ENCODE measurements at regions not wholly inside any gene's neighbourhood (a gene's known extent, or its start where the extent isn't known, plus 50 kb on each side); places are given as distances from the start of the nearest gene placed in this dataset.
"Not testable (repeated sequence)": the region's sequence is repeated elsewhere in the genome, so short reads cannot be mapped to it uniquely, and the experiment has no call there.

DNA sequence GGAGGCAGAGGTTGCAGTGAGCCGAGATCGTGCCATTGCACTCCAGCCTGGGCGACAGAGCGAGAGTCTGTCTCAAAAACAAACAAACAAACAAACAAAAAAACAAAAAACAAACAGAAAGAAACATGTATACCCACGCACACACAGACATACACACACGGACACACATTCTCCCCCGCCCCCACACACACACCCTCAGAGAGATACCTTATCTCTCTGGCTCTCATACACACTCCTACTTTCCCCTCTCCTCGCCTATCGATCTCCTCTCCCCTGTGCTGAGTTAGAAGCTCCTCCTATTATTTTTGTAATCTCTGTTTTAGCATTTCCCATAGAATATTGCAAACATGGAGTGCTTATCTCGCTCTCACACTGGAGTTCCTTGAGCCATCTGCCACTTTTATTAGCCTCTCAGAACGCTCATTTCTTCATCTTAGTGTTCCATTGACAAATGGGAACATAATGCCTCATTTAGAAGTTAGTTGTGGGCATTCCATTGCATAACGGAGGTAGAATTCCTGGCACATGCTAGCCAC is 144.2 kb upstream of the CITED2 start (continued):
- TF ChIP-seq RBM22 (IDR thresholded peaks at IDR 0.05; ENCODE audit: low read depth, low read length, poor library complexity, severe bottlenecking): no peak
- no peak; the same call in 1 of the 2 replicates for TF ChIP-seq DNMT1 (IDR thresholded peaks at IDR 0.05)
- peak; percentile 87 for TF ChIP-seq SOX6 (IDR thresholded peaks at IDR 0.05)
- TF ChIP-seq RNF2 (IDR thresholded peaks at IDR 0.05): peak; percentile 62; the same call in 1 of the 2 replicates
- no peak for TF ChIP-seq PTTG1 (tag; IDR thresholded peaks at IDR 0.05; ENCODE audit: low read depth)
- peak; percentile 91 to 95 for TF ChIP-seq TRIM24 (IDR thresholded peaks at IDR 0.05)
- no peak for TF ChIP-seq KLF1 (tag; IDR thresholded peaks at IDR 0.05)

DNA sequence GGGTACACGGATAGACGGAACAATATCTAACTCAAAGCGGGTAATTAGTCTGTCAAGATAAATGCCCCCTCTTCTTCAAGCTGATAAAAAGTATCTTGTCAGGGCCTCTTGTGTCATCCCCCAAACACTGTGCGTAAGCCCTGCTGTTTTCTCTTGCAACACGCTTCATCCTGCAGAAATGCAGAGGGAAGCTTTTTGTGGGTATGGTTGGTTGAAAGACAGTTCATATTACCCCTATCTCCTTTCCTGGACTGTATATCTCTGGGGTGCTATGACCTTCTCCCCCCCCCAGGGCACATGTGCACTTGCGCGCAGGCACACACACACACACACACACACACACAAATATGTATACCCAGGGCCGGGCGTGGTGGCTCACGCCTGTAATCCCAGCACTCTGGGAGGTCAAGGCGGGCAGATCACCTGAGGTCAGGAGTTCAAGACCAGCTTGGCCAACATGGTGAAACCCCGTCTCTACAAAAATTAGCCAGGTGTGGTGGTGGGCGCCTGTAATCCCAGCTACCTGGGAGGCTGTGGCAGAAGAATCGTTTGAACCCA is 143.6 kb upstream of the CITED2 start:
- H3K9ac ChIP-seq (ENCODE audit: insufficient read depth in 1 of 2, low read depth in 2 of 2, low read length in 2 of 2): 0 out of 4 replicates have a peak overlapping the region, but pooled peaks of 1 of the 2 experiments have one; percentile 4
- peak; percentile 72 for ATAC-seq
- H3K4me3 ChIP-seq; H3K36me3 ChIP-seq (ENCODE audit: control insufficient read depth, insufficient read depth, low read length); H3K27me3 ChIP-seq (ENCODE audit: control insufficient read depth in 2 of 2, insufficient read depth in 2 of 2, low read length in 2 of 2); H4K20me1 ChIP-seq (replicated peaks; ENCODE audit: control insufficient read depth, insufficient read depth, low read length); H3K79me2 ChIP-seq (ENCODE audit: control insufficient read depth, insufficient read depth, low read length); BruUV-seq (replicated peaks); H3K9me3 ChIP-seq (replicated peaks; ENCODE audit: control insufficient read depth, insufficient read depth, low read depth, low read length); H3K9me1 ChIP-seq (ENCODE audit: control insufficient read depth, insufficient read depth, low read length): not testable (repeated sequence)
- peaks cover 11 to 48% of the 10 kb centered on the region in 2 experiments; a peak in 4 of 5 replicates for H3K4me1 ChIP-seq (replicated peaks in 1 of 2; ENCODE audit: control insufficient read depth in 2 of 2, insufficient read depth in 2 of 2, low read length in 2 of 2)
- DNase-seq (ENCODE audit: extremely low read depth in 1 of 4, low spot score in 3 of 4): peak; percentile 47 to 78 (median 60)
- intact Hi-C loops (cut with micrococcal nuclease) (loop anchor here (1.0 to 5.0 kb wide), 6 partner anchors 15 to 144 kb away; partner anchors contain the start of gene CITED2), in situ Hi-C loops (cut with MboI) (loop anchor here (10.0 kb wide), 1 partner anchor 143 kb away; the partner anchor contains the start of gene CITED2)
- peak overlapping the region; percentile 18; the same call in 1 of the 2 replicates for H2AFZ ChIP-seq (ENCODE audit: low read depth, low read length)
- peak overlapping the region; percentile 6; the same call in 2 of the 3 replicates for H3K27ac ChIP-seq (ENCODE audit: extremely low read depth, low read depth, low read length)
- FAIRE-seq: peak; percentile 19
- 18% methylated on average over 12 of the region's 14 CpGs for WGBS (ENCODE audit: insufficient coverage, low coverage, missing lambda C conversion rate)
- POLR2A ChIA-PET: interaction anchor here (0.6 to 4.5 kb wide), 8 partner anchors 10 to 144 kb away, joined by 3 to 41 read pairs (median 4); partner anchors contain the start of gene CITED2
- H3K4me2 ChIP-seq (ENCODE audit: insufficient read depth, low read length): peak overlapping the region; percentile 72
- CTCF ChIA-PET (ENCODE audit: low intra/inter-chr PET ratio): interaction anchor here (0.7 kb wide), 1 partner anchor 102 kb away, joined by 3 read pairs; no protein-coding TSS in a partner anchor
- TF ChIP-seq ESRRA (IDR thresholded peaks at IDR 0.05; ENCODE audit: borderline replicate concordance, low read depth) (peak; percentile 52; the same call in 1 of the 2 replicates), CEBPB (tag; IDR thresholded peaks at IDR 0.05) (peak; percentile 92), VEZF1 (CRISPR knock-in tag; IDR thresholded peaks at IDR 0.05) (peak; percentile 55), CCNT2 (IDR thresholded peaks at IDR 0.05; ENCODE audit: borderline replicate concordance, extremely low read depth, insufficient read length, low read depth, low read length) (peak; percentile 32), MEIS2 (IDR thresholded peaks at IDR 0.05; ENCODE audit: partially characterized antibody) (peak; percentile 81)

Data from K562 (cell line).